ENCODE measurements at regions not wholly inside any gene's neighbourhood (a gene's known extent, or its start where the extent isn't known, plus 50 kb on each side); places are given as distances from the start of the nearest gene placed in this dataset.

- Histone ChIP-seq H3K27ac (ENCODE audit: low read depth in 1 of 2, low read length in 2 of 2) (no peak overlapping the region), H3K9ac (ENCODE audit: low read depth in 1 of 2, low read length in 2 of 2) (no peak overlapping the region), H3K4me1 (ENCODE audit: control insufficient read depth in 4 of 4, insufficient read depth in 4 of 4, low read length in 3 of 4) (no peaks in the 10 kb centered on the region), H3K4me3 (ENCODE audit: low read depth in 1 of 3, low read length in 3 of 3) (no peak overlapping the region), H3K9me3 (ENCODE audit: control insufficient read depth in 4 of 4, low read length in 3 of 4) (no peaks in the 10 kb centered on the region), H3K36me3 (ENCODE audit: control insufficient read depth in 4 of 4, insufficient read depth in 3 of 4, low read depth in 1 of 4, low read length in 3 of 4) (no peaks in the 10 kb centered on the region), H3K27me3 (ENCODE audit: control insufficient read depth in 4 of 4, insufficient read depth in 4 of 4, low read length in 3 of 4) (no peaks in the 10 kb centered on the region)
- no peak for TF ChIP-seq HNF4A (conservative IDR thresholded peaks at IDR 0.05)
- TF ChIP-seq REST (IDR thresholded peaks at IDR 0.05): no peak
- no peak for TF ChIP-seq ATF3 (IDR thresholded peaks at IDR 0.05)
- no peak for TF ChIP-seq SP1 (IDR thresholded peaks at IDR 0.05)
- no peak for TF ChIP-seq GABPA (IDR thresholded peaks at IDR 0.05 in 1 of 2, conservative IDR thresholded peaks at IDR 0.05 in 1 of 2)
- TF ChIP-seq HNF4G (IDR thresholded peaks at IDR 0.05): no peak
- TF ChIP-seq EGR1 (IDR thresholded peaks at IDR 0.05; ENCODE audit: low read depth in 2 of 2): no peak
- no peak for TF ChIP-seq FOXA1 (IDR thresholded peaks at IDR 0.05)
- no peak for TF ChIP-seq TAF1 (conservative IDR thresholded peaks at IDR 0.05)
- TF ChIP-seq FOXA2 (IDR thresholded peaks at IDR 0.05): no peak
- TF ChIP-seq CTCF (IDR thresholded peaks at IDR 0.05; ENCODE audit: low read depth, low read length, missing input control): no peak
- TF ChIP-seq NR2F2 (IDR thresholded peaks at IDR 0.05): no peak
- TF ChIP-seq ZBTB33 (IDR thresholded peaks at IDR 0.05): no peak
- no peak for TF ChIP-seq YY1 (IDR thresholded peaks at IDR 0.05)
- no peak for TF ChIP-seq RXRA (IDR thresholded peaks at IDR 0.05)
- no peak for TF ChIP-seq RAD21 (IDR thresholded peaks at IDR 0.05)
- TF ChIP-seq, protein P1, sequence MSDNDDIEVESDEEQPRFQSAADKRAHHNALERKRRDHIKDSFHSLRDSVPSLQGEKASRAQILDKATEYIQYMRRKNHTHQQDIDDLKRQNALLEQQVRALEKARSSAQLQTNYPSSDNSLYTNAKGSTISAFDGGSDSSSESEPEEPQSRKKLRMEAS (IDR thresholded peaks at IDR 0.05): no peak
- no peak for TF ChIP-seq JUND (IDR thresholded peaks at IDR 0.05)
- DNase-seq (ENCODE audit: low spot score): no peak
- WGBS: 74% methylated on average over 3 of the region's 3 CpGs
Measured at GRCh38 chr7:109354000-109354399, 784.3 kb downstream of the DNAJB9 start.

Data from liver (tissue), 8 donors.